ENCODE measurements at regions not wholly inside any gene's neighbourhood (a gene's known extent, or its start where the extent isn't known, plus 50 kb on each side); places are given as distances from the start of the nearest gene placed in this dataset.

- DNase-seq (ENCODE audit: low read depth in 1 of 2, low spot score in 2 of 2) (no peak), FAIRE-seq (no peak)
- Histone ChIP-seq H2BK15ac (ENCODE audit: low read length) (no peak overlapping the region), H2BK120ac (replicated peaks; ENCODE audit: low read depth, low read length) (no peak overlapping the region), H3K36me3 (ENCODE audit: control insufficient read depth in 2 of 4, insufficient read depth in 4 of 4, low read length in 3 of 4) (no peaks in the 10 kb centered on the region), H3K4me1 (replicated peaks in 1 of 4; ENCODE audit: control insufficient read depth in 3 of 4, insufficient read depth in 4 of 4, low read length in 3 of 4) (peaks cover 0 to 5% (median 3%) of the 10 kb centered on the region in 4 experiments; a peak in 3 of 7 replicates), H4K8ac (ENCODE audit: extremely low read depth, insufficient read depth, low read length) (no peak overlapping the region), H3K23ac (ENCODE audit: insufficient read length) (no peak overlapping the region), H2BK12ac (ENCODE audit: low read depth, low read length) (no peak overlapping the region), H4K91ac (replicated peaks; ENCODE audit: insufficient read length, low read length) (no peak overlapping the region), H2BK20ac (ENCODE audit: low read length) (no peak overlapping the region), H3K23me2 (ENCODE audit: low read depth, low read length) (no peaks in the 10 kb centered on the region; the same call in none of the 2 replicates), H4K5ac (ENCODE audit: insufficient read length, low read depth, low read length) (no peak overlapping the region), H3K14ac (ENCODE audit: insufficient read length) (no peak overlapping the region), H3K4ac (replicated peaks; ENCODE audit: insufficient read length, low read depth, low read length) (no peak overlapping the region), H3K56ac (replicated peaks; ENCODE audit: insufficient read length, low read depth, low read length) (no peak overlapping the region), H3K4me3 (ENCODE audit: extremely low read depth in 1 of 4, insufficient read depth in 2 of 4, low read depth in 3 of 4, low read length in 4 of 4) (no peak overlapping the region), H3K9ac (replicated peaks in 1 of 4; ENCODE audit: extremely low read depth in 1 of 4, low read depth in 3 of 4, low read length in 3 of 4) (no peak overlapping the region), H2AK5ac (ENCODE audit: low read depth, low read length) (no peak overlapping the region), H3K27me3 (replicated peaks in 1 of 4; ENCODE audit: control insufficient read depth in 3 of 4, extremely low read depth in 1 of 4, insufficient read depth in 3 of 4, low read length in 3 of 4) (no peaks in the 10 kb centered on the region; a peak in 1 of 7 replicates), H3K79me2 (ENCODE audit: control insufficient read depth in 1 of 2, insufficient read depth in 2 of 2, low read length in 2 of 2) (no peaks in the 10 kb centered on the region), H3K9me3 (ENCODE audit: insufficient read depth in 2 of 2, low read depth in 1 of 2, low read length in 1 of 2) (no peaks in the 10 kb centered on the region), H3K27ac (ENCODE audit: low read depth, low read length) (no peak overlapping the region), H2BK5ac (ENCODE audit: low read depth, low read length) (no peak overlapping the region), H4K20me1 (replicated peaks in 1 of 2; ENCODE audit: control insufficient read depth in 1 of 2, insufficient read depth in 2 of 2, low read length in 2 of 2) (no peaks in the 10 kb centered on the region), H2AFZ (ENCODE audit: low read length) (no peak overlapping the region), H3K4me2 (ENCODE audit: insufficient read depth in 1 of 2, low read depth in 2 of 2, low read length in 2 of 2) (no peak overlapping the region), H3K79me1 (ENCODE audit: low read depth, low read length) (no peaks in the 10 kb centered on the region; the same call in 1 of the 2 replicates), H3K18ac (ENCODE audit: extremely low read depth, low read length) (no peak overlapping the region)
- CTCF ChIA-PET (ENCODE audit: partially characterized antibody), result interaction anchor here (0.7 to 1.7 kb wide), 6 partner anchors 12 to 149 kb away, joined by 3 to 6 read pairs (median 4); no protein-coding TSS in a partner anchor
- no peak for TF ChIP-seq KDM5A (IDR thresholded peaks at IDR 0.05; ENCODE audit: low read length)
- no peak for TF ChIP-seq EZH2 (IDR thresholded peaks at IDR 0.05; ENCODE audit: low read depth, low read length, severe bottlenecking)
- TF ChIP-seq JUND (IDR thresholded peaks at IDR 0.05; ENCODE audit: low read length), result no peak
- TF ChIP-seq SUZ12 (IDR thresholded peaks at IDR 0.05; ENCODE audit: low read length), result no peak
- no peak for TF ChIP-seq YY1 (IDR thresholded peaks at IDR 0.05; ENCODE audit: low read depth, low read length)
- no peak for TF ChIP-seq TBP (IDR thresholded peaks at IDR 0.05; ENCODE audit: low read depth, low read length)
- TF ChIP-seq POLR2AphosphoS5 (IDR thresholded peaks at IDR 0.05; ENCODE audit: low read depth, low read length), result no peak
- no peak for TF ChIP-seq SP2 (IDR thresholded peaks at IDR 0.05; ENCODE audit: low read length)
- TF ChIP-seq KDM4A (IDR thresholded peaks at IDR 0.05; ENCODE audit: low read depth, low read length, severe bottlenecking), result no peak
- TF ChIP-seq TAF7 (optimal IDR thresholded peaks at IDR 0.05; ENCODE audit: borderline replicate concordance, low read depth, low read length), result no peak
- POLR2A ChIA-PET (ENCODE audit: partially characterized antibody), result interaction anchor here (0.6 kb wide), 1 partner anchor 21 kb away, joined by 3 read pairs; no protein-coding TSS in a partner anchor
- WGBS, 2 experiments (ENCODE audit: extremely low coverage in 1 of 2, insufficient coverage in 1 of 2, insufficient read length in 1 of 2, insufficient replicate concordance in 2 of 2, low coverage in 1 of 2, low lambda C conversion rate in 2 of 2, missing lambda C conversion rate in 1 of 2), result 84% methylated on average over 5 of the region's 5 CpGs; no CpG with 5 or more reads in 1 of the 2 experiments
Observed at GRCh38 chr16:48025359-48025758, 130.4 kb downstream of the ABCC12 start.
